HG03066 (cell line): ENCODE measurements at regions not wholly inside any gene's neighbourhood (a gene's known extent, or its start where the extent isn't known, plus 50 kb on each side); places are given as distances from the start of the nearest gene placed in this dataset.

ENCODE experiments used
- ATAC-seq: cut with Tn5 transposase; IDR thresholded peaks from one replicate; pipeline ENCODE4 v1.9.1; 2021; ENCODE audit warnings: low read depth; ENCODE audit not compliant: unreplicated experiment

DNA sequence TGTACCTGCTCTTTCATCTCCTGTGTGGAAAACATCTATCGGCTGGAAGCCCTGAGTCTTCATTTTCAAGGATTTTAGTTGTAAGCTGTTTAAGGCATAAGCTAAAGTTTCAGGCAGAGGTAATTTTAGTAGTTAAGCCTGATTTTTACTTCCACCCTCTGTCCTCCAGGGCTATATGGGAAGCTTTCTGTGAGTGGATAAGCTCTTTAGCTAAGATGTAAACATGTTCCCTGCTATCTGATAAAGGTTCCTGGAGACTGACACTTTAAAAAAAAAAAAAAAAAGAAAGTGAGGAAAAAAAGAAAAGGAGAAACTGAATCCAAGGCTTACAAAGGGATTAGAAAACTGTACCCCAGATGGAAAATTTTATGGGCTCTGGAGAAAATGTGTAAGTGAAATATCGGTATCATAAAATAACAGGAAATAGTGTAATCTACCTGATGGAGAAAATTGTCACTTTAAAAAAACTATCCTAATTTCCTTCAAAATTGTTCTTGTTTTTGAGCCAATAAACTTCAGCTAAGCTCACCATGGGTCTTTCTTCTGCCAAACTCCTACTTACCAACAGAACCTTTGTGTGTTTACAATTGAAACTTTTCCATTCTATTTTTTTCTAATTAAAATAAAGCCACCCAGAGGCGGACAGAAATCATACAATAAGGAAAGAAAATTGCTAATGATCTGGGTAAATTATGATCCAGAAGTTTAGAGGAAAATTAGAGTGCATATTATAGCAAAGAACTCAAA lies 180.5 kb downstream of the TGFB2 start:
- ATAC-seq = no peak

DNA sequence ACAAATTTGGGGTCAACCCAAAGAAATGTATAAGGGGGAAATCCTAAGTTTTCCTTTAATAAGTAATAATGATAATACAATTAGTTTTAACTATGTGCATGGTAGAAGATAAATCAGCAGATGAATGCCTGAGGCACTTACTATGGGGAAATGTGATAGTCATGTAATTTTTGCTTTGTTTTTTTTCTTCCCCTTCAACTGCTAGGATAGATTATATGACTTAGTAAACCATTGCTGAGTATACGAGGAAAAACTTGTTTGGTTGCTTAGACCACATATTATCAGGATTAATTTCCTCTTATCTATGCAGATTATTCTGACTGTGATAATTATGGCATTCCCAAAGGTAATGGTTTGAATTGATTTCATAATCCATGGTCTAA lies 181.1 kb downstream of the TGFB2 start:
- no peak for ATAC-seq

DNA sequence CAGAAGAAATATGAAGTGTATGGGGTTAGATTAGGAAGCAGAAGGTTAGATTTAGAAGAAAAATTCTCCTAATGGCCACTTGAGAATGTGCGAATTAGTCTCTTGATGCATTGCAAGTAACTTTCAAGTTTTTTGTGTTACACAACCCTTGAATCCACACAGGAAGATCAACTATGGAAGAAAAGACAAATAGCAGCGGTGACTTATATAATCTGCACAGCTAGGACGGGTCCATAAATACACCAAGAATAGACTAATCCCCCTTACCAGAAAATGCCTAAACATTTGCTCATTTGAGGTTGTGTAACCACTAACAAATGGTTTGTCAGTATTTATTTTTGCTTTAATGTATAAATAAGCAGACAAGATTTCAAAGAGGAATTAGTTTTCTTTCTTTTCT lies 182.6 kb downstream of the TGFB2 start:
- ATAC-seq = no peak

DNA sequence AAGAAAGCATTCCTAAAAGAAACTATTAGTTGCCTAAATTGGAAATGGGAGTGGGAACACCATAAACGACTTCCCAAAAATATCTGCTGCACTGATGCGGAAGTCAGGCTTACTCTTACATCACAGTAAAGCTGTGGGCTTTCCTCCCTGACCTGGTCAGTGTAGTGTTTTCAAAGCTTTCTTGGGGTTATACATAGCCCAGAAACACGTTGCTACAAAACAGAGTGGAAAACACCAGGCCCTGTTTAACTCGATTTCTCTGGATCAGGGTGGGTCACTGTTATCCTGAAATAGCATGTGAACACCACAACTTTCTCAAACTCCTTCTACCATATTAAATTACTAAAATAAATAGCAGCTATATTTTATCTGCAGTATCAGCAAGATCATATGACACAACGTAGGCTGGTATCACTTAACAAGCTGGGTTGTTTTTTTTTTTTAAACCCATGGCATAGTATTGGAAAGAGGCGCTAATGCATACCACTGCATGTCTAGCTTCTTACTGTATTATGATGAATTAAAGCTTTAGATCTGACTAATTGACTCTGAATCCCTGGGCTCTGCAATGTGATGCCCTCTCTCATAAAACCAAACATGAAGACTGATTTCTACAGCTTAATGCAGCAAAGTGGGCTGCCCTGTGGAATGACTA lies 184.6 kb downstream of the TGFB2 start:
- ATAC-seq = no peak

DNA sequence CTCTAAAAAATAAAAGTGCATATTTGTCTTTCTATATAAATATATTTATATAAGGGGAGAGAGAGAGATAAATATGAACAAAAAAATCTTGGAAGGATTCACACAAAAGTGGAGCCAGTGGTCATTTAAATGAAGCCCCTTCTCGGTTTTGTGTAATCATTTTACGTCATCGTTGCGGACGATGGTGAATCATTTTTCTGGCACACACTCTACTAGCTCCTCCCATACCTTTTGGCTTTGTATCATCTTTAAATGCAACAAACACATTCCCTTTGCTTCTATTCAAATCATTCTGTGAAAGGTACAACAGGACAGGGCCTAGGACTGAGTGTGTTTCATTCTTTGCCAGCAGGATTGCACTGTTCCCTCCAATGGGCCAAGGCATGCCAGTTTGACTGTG lies 186.8 kb downstream of the TGFB2 start:
- ATAC-seq = no peak

DNA sequence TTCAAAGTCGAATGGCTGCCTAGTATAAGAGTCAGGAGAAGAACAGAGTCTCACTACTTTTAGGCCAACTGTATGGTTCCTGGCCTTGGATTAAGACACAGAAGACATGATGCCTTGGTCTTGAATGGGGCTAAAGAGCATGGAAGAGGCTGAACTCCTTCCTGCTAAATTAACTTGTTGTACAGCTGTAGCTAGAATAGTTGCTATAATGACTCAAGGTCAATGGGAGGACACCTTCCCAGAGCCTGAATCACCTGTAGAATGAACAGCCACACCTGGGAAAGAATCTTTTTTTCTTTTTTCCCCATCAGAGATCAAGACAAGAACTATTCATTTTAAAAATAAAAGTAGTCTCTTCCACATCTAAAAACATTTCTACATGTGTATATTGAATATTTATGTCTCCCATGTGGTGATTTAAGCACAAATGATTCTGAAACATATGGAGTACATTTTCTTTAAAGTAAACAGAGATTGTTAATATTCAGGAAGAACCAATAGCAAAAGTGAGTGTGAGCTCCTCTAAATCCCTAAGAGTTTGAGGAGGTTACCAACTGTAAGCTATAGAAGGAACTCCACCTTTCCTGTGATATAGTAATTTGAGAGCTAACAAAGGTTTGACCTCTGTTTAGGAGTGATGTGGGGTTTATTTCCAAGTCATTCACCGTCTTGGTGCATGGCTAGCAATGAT lies 191.3 kb downstream of the TGFB2 start:
- ATAC-seq = no peak

DNA sequence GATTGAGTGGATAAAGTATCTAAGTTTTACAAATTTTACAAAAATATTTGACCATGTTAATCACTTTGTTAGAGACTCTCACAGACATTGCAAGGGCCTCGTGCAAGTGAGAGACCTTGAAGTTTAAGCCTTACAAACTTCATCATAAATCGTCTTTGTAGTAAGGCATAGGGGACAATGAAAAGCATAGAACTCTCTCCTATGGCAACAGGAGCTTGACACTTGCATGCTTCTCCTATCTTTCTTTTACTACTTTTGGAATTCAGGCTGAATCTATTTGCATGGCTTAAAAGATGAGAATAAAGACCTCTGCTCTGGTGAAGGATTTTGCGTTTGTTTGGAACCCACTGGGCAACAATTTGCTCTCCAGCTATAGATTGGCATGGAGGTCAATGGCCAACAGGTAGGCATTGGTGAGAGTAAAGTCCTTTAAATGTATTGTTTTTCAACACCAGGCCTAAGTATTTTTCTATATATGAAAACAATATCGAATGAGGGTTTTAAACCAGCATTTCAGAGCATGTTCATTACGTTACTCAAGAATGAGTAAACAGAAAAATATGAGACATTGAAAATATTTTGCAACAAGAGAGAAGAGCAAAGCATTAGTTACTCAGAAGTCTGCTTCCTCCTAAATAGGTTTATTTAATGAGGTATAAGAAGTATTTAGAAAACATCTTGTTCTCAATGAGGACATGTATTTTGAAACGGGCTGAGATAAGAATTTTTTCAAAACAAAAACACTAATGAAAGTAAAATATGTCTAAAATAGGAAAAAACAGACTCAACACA lies 192.2 kb downstream of the TGFB2 start:
- no peak for ATAC-seq

DNA sequence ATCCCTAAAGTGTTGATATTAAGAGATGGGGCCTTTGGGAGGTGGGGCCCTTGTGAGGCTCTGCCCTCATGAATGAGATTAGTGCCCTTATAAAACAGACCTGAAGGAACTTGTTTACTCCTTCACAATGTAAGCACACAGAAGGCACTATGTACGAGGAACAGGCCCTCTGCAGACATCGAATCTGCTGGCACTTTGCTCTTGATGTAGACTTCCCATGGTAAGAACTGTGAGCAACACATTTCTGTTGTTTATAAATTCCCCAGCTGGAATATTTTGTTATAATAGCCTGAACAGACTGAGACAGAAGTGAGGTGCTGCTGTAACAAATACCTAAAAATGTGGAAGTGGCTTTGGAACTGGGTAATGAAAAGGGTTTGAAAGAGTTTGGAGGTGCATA lies 193.2 kb downstream of the TGFB2 start:
- no peak for ATAC-seq

DNA sequence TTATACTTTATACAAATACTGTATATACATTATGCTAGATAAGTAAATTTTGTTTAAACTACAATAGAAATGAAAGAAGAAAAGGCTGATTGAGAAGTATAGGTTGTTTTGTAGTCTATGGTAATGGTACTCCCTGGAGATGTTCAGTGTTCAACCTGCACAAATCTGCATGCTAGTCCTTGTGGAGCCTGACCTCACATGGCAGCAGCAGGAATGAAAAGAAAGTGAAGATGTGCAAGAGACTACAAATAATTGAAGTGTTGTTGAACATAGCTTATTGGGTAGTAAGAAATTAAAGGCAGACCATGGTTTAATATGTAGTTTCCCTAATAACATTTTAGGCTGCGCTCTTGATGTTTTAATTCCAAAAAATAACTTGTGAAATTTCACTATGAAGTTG lies 201.2 kb downstream of the TGFB2 start:
- ATAC-seq = no peak

DNA sequence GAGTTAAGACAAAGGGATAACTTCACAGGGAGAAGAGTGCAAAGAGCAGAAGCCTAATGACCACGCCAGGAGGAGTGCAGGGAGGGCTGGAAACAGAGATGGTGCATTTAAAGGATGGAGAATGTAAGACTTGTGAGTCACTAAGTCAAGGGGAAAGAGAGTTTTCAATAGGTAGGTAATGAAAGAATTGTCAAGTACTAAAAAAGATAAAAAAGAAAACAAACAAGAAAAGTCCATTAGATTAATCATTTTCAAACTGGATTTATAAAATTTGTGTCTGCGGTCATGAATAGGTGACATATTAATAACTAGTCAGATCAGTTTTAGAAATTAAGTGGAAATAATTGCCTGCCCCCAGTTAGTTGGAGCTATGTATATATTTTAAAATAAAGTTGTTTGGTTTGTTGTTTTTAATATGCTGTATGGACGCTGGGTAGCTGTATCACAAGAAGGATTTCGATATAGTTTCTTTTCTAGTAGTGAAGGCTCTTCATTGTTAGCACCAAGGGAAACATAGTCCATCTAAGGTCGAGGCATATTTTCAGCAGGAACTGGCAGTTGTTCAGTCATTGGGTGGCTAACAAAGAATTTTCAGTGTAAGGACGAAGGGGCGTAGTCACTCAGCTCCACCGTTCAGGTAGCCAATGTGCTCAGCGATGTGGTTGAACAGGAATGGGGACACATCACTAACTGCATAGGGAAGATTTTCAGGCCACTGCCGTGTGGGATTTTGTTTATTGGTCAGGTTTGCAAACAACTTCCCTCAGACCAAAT lies 203.0 kb downstream of the TGFB2 start:
- ATAC-seq = no peak

DNA sequence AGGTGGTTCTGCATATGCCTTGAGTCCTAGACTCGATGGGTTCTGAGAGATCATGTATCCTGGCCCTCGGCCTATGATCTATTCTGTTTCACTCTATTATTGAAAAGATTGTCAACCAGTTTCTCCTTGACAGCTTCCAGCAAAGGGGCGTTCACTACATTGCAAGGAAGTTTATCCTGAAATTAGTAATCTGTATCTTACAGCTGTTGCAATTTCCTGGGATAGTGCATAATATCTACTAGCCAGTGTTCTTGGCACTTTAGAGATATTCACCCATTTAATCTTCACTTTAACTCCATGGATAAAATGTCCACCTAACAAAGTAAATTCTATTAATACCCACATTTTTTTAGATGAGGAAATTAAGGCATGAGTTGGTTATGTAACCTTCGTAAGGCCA lies 203.6 kb downstream of the TGFB2 start:
- ATAC-seq = no peak

DNA sequence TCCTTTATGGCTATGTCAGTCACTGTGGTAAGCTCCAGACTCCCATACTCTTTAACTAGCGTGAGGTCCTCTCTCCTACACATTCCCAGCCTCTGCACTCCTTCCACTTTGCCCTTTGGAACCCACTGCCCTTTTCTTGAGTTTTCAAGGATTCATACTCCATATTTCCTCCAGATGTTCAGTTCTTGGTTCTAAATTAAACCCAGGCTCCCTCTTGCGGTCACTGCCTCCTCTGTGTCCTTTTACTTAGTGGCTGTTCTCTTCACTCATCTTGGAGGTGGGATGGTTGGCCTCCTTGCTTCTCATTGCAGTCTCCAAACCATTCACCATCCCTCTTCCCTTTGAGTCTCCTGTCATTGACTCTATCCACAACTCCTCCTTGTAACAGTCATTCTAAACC lies 208.1 kb downstream of the TGFB2 start:
- ATAC-seq = no peak

DNA sequence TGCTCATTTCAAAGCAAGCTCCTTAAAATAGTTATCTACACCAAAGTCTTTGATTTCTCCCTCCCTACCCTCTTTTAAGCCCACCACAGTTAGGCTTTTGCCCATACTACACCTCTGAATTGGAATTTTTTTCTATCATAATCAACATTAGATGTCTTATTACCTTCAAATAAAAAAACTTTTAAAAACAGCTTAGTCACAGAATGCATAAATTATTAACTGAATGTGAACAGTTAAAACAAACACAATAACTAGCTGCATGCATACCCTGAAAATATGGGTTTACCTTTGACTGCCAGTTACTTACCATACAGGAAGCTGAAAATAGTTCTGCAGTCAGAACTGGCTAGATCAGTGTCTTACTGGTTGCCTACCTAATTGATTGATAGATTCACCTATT lies 210.9 kb downstream of the TGFB2 start:
- no peak for ATAC-seq

DNA sequence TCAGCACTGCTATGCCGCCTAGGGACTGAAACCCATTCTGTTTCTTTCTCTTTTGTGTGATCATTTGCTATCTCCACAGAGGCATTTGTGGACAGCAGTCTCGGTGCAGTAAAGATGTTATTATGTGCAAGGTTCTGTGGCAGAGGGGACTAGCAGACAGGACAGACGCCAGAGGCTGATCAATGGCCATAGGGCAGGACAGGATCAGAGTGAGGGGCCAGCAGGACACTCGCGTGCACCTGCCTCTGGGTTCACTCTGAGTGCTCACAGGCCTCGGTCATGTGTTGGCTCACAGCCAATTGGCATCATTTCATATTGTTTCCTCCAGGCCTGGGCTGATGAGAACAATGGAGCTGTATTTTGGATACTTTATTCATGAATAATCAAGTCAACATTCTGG lies 212.6 kb downstream of the TGFB2 start:
- no peak for ATAC-seq

DNA sequence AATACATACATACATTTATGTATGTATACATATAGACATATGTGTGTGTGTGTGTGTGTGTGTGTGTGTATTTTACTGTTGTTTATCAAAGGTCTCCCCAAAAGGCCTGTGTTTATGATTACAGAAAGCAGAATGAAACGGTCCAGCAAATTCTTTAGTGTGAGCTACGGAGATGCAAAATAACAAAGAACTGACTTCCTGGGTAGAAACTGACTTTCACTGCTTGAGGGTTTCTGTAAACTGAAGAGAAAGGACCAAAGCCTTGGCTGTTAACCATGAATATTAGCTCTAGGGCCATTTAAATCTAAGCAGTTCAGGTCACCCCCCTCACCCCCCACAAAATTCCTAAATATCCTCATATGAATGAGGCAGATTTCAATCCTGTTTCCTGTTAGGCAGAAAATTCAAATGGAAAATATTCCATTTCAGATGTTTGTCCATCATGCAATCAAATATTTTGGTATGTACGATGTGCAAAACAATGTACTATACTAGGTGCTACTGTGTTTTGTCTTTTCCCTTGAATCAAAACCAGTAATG lies 213.2 kb downstream of the TGFB2 start:
- ATAC-seq = no peak

DNA sequence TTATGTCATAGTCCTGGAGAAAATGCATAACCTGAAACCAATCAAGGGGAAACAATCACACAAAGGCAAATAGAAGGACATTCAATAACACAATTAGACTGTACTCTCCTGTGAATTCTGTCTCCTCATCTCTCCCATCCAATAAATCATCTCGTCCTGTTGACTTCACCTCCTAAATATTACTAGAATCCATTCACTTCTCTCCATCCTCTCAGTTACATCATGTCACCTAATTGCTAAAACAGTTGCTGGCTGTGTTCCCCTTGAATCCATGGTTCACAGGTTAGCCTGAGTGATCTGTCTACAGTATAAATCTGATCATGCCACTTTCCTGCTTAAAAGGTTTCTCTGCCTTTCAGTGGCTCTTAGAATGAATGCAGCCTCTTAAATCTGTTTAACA lies 220.2 kb downstream of the TGFB2 start:
- ATAC-seq = no peak

DNA sequence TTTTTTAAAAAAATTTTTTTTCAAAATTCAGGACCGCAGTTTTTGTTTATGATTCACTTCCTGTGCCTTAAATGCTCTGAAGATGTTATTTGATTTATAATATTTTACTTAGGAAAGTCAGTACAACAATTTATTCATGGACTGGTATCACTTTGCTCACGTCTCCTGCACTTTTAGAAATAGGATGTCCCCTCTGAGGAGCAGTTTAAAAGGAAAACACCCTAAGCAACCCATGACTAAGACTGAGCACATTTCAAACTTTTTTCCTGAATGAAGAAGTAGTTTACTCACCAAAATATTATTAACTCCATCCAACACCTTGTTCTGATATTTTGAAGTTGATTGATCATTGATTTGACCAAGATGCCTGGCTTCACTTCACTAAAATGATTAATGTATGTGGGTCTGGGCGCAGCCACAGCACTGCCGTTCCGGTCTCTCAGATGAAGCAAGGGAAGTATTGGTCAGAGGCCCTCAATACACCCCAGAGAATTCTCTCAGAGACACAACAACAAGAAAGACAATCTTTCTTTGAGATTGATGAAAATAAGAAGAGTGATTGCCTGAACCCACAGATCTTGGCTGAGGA lies 223.9 kb downstream of the TGFB2 start:
- ATAC-seq = no peak

DNA sequence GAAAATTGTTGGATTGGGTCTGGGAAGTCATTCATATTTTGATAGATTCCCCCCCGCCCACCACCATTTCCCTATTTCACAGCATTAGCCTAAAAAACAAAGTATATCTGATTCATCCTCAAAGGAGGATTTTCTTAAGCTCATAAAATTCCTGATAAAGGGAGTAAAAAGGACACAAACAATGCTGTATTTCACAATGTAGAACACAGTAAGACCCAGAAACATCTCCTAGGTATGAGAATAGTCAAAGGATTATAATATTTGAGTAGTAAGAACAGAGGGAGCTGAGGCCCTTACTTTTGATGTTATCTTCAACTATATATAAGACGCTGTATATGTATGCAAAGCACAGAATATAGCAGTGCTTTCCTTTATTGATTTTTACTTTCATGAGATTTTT lies 225.3 kb downstream of the TGFB2 start:
- ATAC-seq = no peak

DNA sequence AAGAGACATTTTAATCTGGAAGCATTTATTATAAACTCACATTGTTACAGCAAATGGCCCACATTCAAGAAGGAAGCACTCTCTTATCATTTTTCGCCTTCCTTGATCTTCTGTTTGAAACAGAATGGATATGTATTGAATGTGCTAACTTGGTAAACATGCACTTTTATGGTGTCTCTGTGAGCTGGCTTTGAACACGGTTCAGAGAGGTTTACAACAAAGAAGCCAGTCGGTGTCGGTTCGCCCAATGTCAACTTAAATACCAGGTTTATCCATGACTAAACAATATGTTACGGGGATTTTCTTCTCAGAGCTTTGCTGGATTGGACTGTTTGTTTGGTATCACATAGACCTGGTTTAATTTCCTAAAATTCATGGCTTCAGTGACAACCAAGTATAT lies 226.4 kb downstream of the TGFB2 start:
- no peak for ATAC-seq

DNA sequence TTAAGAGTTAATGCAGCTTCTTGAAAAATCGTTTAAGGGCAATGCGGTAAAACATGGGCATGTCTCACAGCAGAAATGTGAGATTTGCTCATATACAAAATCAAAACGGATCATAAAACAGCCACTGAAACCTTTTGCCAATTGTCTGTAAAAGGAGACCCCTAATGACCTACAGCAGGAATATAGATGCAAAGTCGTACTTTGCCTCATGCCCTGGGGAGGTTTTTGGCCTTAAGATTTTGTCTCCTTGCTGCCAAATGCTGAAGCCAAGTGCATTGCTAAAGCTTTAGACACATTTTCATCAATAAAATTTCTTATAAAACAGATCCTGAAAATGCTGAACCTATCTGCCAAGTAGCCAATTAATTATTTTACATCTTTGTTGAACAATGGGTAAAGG lies 226.9 kb downstream of the TGFB2 start:
- no peak for ATAC-seq
